ENCODE measurements at regions not wholly inside any gene's neighbourhood (a gene's known extent, or its start where the extent isn't known, plus 50 kb on each side); places are given as distances from the start of the nearest gene placed in this dataset.

DNA sequence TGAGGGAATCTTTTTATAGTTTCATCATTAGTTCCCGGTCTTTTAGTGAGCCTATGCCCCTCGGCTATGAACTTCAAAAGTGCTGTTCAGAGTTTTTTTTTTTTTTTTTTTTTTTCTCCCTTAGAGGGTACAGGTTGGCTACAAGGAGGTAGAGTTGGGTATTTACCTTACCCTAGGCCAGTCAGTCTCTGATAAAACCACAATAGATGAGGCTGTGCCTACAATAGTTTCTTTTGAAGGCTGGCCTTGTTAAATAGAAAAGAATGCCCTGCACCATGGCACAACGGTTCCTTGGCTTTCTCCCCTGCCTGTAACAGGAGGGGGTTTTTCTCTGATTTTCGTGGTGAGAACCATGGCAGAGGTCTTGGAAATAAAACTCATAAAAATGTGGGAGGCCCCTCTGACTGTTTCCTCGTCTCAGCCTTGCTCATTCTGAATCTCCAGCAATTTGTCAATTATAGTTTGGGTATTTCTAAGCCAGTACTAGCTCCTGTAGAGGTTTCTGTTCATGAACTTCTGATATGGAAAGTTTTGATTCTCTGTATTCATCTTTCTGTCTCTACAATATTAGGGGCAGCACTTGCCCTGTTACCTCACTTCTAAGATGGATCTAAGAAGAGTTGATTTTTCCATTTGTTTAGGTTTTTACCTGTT is 152.0 kb downstream of the MTRR start:
- TF ChIP-seq, protein P1, sequence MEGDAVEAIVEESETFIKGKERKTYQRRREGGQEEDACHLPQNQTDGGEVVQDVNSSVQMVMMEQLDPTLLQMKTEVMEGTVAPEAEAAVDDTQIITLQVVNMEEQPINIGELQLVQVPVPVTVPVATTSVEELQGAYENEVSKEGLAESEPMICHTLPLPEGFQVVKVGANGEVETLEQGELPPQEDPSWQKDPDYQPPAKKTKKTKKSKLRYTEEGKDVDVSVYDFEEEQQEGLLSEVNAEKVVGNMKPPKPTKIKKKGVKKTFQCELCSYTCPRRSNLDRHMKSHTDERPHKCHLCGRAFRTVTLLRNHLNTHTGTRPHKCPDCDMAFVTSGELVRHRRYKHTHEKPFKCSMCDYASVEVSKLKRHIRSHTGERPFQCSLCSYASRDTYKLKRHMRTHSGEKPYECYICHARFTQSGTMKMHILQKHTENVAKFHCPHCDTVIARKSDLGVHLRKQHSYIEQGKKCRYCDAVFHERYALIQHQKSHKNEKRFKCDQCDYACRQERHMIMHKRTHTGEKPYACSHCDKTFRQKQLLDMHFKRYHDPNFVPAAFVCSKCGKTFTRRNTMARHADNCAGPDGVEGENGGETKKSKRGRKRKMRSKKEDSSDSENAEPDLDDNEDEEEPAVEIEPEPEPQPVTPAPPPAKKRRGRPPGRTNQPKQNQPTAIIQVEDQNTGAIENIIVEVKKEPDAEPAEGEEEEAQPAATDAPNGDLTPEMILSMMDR (IDR thresholded peaks at IDR 0.05) = no peak
- no peak for TF ChIP-seq POLR2A (IDR thresholded peaks at IDR 0.05)
